ENCODE measurements at regions not wholly inside any gene's neighbourhood (a gene's known extent, or its start where the extent isn't known, plus 50 kb on each side); places are given as distances from the start of the nearest gene placed in this dataset.

DNA sequence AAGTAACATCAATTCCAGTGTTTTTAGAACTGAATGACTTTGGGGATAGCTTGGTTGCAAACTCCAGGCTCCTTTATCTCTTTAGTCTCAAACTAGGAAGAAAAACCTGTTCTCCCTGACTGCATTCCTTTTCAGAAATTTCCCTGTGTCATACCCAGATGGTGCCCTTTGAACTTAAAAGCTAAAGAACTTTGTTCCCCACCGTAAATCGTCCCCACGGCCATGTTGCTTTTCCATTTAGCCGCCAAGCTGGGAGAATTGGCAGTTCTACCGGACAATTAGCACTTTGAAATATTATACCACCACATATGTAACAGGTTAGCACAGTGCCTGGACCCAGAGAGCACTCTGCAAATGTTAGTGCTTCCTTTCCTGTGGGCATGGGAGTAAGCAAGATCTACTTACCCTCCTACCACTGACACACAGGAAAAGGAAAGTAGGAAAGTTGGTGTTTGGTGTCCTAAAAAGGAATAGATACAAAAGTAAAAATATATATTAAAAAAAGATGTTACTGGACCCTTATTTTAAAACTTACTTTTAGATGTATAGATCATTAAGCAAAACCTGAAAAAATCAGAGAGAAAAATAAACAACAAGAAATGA lies 191.9 kb upstream of the MIR17HG start:
- DNase-seq (ENCODE audit: low read depth, low spot score), result no peak
- TF ChIP-seq, protein P1, sequence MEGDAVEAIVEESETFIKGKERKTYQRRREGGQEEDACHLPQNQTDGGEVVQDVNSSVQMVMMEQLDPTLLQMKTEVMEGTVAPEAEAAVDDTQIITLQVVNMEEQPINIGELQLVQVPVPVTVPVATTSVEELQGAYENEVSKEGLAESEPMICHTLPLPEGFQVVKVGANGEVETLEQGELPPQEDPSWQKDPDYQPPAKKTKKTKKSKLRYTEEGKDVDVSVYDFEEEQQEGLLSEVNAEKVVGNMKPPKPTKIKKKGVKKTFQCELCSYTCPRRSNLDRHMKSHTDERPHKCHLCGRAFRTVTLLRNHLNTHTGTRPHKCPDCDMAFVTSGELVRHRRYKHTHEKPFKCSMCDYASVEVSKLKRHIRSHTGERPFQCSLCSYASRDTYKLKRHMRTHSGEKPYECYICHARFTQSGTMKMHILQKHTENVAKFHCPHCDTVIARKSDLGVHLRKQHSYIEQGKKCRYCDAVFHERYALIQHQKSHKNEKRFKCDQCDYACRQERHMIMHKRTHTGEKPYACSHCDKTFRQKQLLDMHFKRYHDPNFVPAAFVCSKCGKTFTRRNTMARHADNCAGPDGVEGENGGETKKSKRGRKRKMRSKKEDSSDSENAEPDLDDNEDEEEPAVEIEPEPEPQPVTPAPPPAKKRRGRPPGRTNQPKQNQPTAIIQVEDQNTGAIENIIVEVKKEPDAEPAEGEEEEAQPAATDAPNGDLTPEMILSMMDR (IDR thresholded peaks at IDR 0.05; ENCODE audit: low read depth, low read length), result no peak
- no peak overlapping the region for H3K4me3 ChIP-seq (ENCODE audit: low read depth, low read length)
- in situ Hi-C loops (cut with HindIII; ENCODE audit: low sequenced_read_pairs), result no loop called here

DNA sequence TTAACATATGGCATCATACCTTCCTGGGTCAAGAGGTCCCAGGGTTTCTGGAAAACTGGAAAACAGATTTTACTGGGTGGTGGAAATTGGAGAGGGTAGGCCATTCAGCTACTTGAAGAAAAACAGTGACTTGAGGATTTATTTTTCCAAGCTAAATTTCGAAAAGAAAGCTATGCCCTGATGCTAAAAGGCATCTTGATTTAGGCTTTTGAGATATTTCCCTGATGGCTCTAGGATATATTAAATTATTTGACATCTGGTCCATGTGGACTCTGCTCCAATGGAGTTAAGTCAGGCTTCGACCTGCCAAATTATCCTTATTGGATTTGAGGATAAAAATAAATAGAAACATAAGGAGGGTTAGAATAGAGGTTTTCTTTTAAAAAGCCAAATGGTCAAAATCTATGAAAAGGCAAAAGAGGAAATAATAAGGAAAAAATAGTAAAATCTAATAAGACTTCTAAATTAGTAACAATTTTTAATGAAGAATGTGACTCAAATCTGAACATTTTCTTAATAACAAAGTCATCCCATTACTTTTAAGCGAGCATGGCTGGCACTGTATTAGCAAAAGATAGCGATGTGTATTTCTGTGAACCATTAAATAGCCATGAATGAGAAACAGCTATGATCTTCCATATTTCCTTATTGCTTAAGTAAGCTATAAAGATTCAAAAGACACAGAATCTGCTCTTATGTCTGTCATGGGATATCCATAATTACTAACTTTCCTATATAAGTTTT lies 190.0 kb upstream of the MIR17HG start:
- no peak for DNase-seq (ENCODE audit: low read depth, low spot score)
- no peak overlapping the region for H3K4me3 ChIP-seq (ENCODE audit: low read depth, low read length)
- in situ Hi-C loops (cut with HindIII; ENCODE audit: low sequenced_read_pairs), result no loop called here
- TF ChIP-seq, protein P1 (IDR thresholded peaks at IDR 0.05; ENCODE audit: low read depth, low read length), result no peak

DNA sequence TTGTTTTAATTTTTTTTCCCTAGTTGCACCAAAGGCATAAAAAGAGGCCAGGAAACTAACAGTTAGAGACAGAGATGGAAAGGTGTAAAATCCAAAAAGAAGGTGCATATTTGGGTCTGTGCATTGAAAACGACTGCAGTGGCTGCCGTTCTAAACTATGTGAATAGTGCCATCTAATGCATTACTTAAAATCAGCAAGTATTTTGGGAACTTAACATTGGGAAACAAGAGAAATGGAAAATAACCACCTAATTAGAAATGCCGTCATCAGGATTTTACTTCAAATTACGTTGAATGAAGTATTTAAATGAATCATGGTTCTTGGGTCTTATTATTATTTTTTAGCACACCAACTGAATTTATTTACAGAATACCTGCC lies 189.5 kb upstream of the MIR17HG start:
- in situ Hi-C loops (cut with HindIII; ENCODE audit: low sequenced_read_pairs), result no loop called here

DNA sequence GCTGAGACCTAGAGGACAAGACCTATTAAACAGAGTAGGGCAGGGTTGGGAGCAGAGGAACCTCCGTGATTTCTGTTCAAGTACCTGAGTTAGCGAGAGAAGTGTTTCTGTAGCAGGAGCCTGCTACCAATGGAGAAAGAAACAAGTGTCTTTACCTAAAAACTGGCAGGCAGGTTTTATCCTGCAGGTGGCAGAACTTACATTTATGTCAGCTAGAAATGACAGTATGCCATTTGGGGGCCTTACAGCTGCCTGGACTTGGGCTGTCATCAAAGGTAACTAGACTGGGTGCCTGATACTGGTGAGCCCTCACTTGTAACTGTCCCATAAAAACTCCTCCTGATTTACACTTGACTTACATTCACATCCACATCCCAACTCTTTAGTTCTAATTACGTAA lies 185.3 kb upstream of the MIR17HG start:
- TF ChIP-seq, protein P1 (IDR thresholded peaks at IDR 0.05; ENCODE audit: low read depth, low read length), result no peak
- DNase-seq (ENCODE audit: low read depth, low spot score), result no peak
- no peak overlapping the region for H3K4me3 ChIP-seq (ENCODE audit: low read depth, low read length)
- in situ Hi-C loops (cut with HindIII; ENCODE audit: low sequenced_read_pairs), result no loop called here

More for the DNA sequence above, 189.5 kb upstream of the MIR17HG start:
- TF ChIP-seq, protein P1 (IDR thresholded peaks at IDR 0.05; ENCODE audit: low read depth, low read length), result peak; percentile 3
- no peak overlapping the region for H3K4me3 ChIP-seq (ENCODE audit: low read depth, low read length)
- DNase-seq (ENCODE audit: low read depth, low spot score), result no peak

DNA sequence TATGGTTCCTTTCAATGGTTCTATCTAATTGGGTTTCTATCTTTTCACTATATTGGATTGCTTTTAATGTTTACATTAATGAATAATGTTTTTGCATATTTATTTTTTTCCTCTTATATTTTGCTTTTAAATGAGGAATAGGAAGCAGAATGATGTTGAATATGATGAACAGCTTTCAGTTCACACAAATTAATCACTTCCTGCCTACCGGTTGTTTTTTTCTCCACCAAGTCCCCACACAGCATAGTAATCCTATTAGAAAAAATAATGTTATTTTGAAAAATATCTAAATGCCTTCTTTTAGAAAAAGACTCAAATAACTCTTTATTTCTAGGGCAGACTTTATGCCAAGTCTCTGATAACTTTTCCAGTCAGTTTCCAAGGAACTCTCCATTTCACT lies 184.9 kb upstream of the MIR17HG start:
- TF ChIP-seq, protein P1 (IDR thresholded peaks at IDR 0.05; ENCODE audit: low read depth, low read length), result no peak
- in situ Hi-C loops (cut with HindIII; ENCODE audit: low sequenced_read_pairs), result no loop called here
- H3K4me3 ChIP-seq (ENCODE audit: low read depth, low read length), result no peak overlapping the region
- DNase-seq (ENCODE audit: low read depth, low spot score), result no peak

DNA sequence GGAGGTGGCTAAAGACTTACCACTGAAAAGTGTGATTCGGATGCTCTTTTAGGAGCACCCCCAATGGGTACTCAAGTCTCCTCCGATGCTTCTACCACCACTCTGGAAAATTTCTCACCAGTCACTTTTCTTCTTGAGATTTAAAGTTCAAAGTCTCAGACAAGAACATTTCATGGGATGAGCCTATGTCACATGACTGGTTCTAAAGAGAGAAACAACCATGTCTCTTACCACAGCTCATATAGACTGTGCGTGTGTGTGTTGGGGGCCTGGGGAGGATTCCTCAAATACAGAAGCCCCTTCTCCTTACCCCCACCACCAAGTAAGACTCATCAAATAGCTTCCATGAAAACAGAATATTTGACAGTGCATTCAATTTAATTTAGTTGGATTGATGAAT lies 181.7 kb upstream of the MIR17HG start:
- in situ Hi-C loops (cut with HindIII; ENCODE audit: low sequenced_read_pairs), result no loop called here
- TF ChIP-seq, protein P1 (IDR thresholded peaks at IDR 0.05; ENCODE audit: low read depth, low read length), result no peak

More for the DNA sequence above, 181.7 kb upstream of the MIR17HG start:
- no peak overlapping the region for H3K4me3 ChIP-seq (ENCODE audit: low read depth, low read length)
- DNase-seq (ENCODE audit: low read depth, low spot score), result no peak

Data from astrocyte of the spinal cord (primary cell).